ENCODE measurements at regions not wholly inside any gene's neighbourhood (a gene's known extent, or its start where the extent isn't known, plus 50 kb on each side); places are given as distances from the start of the nearest gene placed in this dataset.
A peak's percentile ranks its signal among the peaks of the same experiment; 100 is the strongest.
"Not testable (repeated sequence)": the region's sequence is repeated elsewhere in the genome, so short reads cannot be mapped to it uniquely, and the experiment has no call there.

GRCh38 chr4:149214301-149214700, 601.3 kb downstream of the IQCM start:
- no peak for DNase-seq
- no peak for ATAC-seq
- intact Hi-C loops (cut with DNase I, micrococcal nuclease), result no loop called here

GRCh38 chr4:149211876-149212275, 603.8 kb downstream of the IQCM start:
- DNase-seq, result no peak
- no peak for ATAC-seq
- intact Hi-C loops (cut with DNase I, micrococcal nuclease), result no loop called here

GRCh38 chr4:149203256-149204001, 612.2 kb downstream of the IQCM start:
- no peak for DNase-seq
- no peak for ATAC-seq
- intact Hi-C loops (cut with DNase I, micrococcal nuclease), result no loop called here

- ATAC-seq, result no peak
- intact Hi-C loops (cut with DNase I, micrococcal nuclease), result no loop called here
- no peak for DNase-seq
These were observed 613.5 kb downstream of the IQCM start for GRCh38 chr4:149202117-149202516.

GRCh38 chr4:149199594-149199993, 616.0 kb downstream of the IQCM start:
- intact Hi-C loops (cut with DNase I, micrococcal nuclease), result no loop called here
- DNase-seq, result no peak
- no peak for ATAC-seq

GRCh38 chr4:149194061-149194460, 621.6 kb downstream of the IQCM start:
- DNase-seq (no peak), ATAC-seq (no peak)
- intact Hi-C loops (cut with DNase I, micrococcal nuclease), result no loop called here

GRCh38 chr4:149187726-149188125, 627.9 kb downstream of the IQCM start:
- DNase-seq (no peak), ATAC-seq (no peak)
- intact Hi-C loops (cut with DNase I, micrococcal nuclease), result no loop called here

- DNase-seq (no peak), ATAC-seq (no peak)
- intact Hi-C loops (cut with DNase I, micrococcal nuclease), result no loop called here
These were observed 632.0 kb downstream of the IQCM start for GRCh38 chr4:149183638-149184037.

- intact Hi-C loops (cut with DNase I, micrococcal nuclease); ATAC-seq; DNase-seq: not testable (repeated sequence)
These were observed 634.2 kb downstream of the IQCM start for GRCh38 chr4:149181459-149181858.

GRCh38 chr4:149176039-149176438, 639.6 kb downstream of the IQCM start:
- DNase-seq (peak; percentile 28 to 29), ATAC-seq (peak; percentile 55)
- intact Hi-C loops (cut with DNase I, micrococcal nuclease), result no loop called here

- ATAC-seq, result no peak
These were observed 640.1 kb downstream of the IQCM start for GRCh38 chr4:149175549-149175948.

GRCh38 chr4:149173241-149174013, 642.2 kb downstream of the IQCM start:
- ATAC-seq, result no peak
- DNase-seq, result no peak
- intact Hi-C loops (cut with DNase I, micrococcal nuclease), result no loop called here

More at GRCh38 chr4:149175549-149175948, 640.1 kb downstream of the IQCM start:
- DNase-seq, result no peak
- intact Hi-C loops (cut with DNase I, micrococcal nuclease), result no loop called here

GRCh38 chr4:149168645-149169044, 647.0 kb downstream of the IQCM start:
- DNase-seq (no peak), ATAC-seq (no peak)
- intact Hi-C loops (cut with DNase I, micrococcal nuclease), result no loop called here

GRCh38 chr4:149166876-149167275, 648.8 kb downstream of the IQCM start:
- DNase-seq, result no peak
- ATAC-seq, result no peak
- intact Hi-C loops (cut with DNase I, micrococcal nuclease), result no loop called here

GRCh38 chr4:149166365-149166764, 649.3 kb downstream of the IQCM start:
- DNase-seq, result no peak
- intact Hi-C loops (cut with DNase I, micrococcal nuclease), result no loop called here
- no peak for ATAC-seq

- ATAC-seq, result no peak
- no peak for DNase-seq
These were observed 651.4 kb downstream of the IQCM start for GRCh38 chr4:149164282-149164681.

GRCh38 chr4:149161247-149161646, 654.4 kb downstream of the IQCM start:
- no peak for ATAC-seq
- intact Hi-C loops (cut with DNase I, micrococcal nuclease), result no loop called here
- DNase-seq, result no peak

More at GRCh38 chr4:149164282-149164681, 651.4 kb downstream of the IQCM start:
- intact Hi-C loops (cut with DNase I, micrococcal nuclease), result no loop called here

GRCh38 chr4:149160370-149160769, 655.3 kb downstream of the IQCM start:
- intact Hi-C loops (cut with DNase I, micrococcal nuclease), result no loop called here
- no peak for ATAC-seq

GRCh38 chr4:149158817-149159216, 656.8 kb downstream of the IQCM start:
- no peak for ATAC-seq

More at GRCh38 chr4:149160370-149160769, 655.3 kb downstream of the IQCM start:
- no peak for DNase-seq

GRCh38 chr4:149145803-149146202, 669.8 kb downstream of the IQCM start:
- DNase-seq (no peak), ATAC-seq (no peak)
- intact Hi-C loops (cut with DNase I, micrococcal nuclease), result no loop called here

More at GRCh38 chr4:149158817-149159216, 656.8 kb downstream of the IQCM start:
- no peak for DNase-seq
- intact Hi-C loops (cut with DNase I, micrococcal nuclease), result no loop called here
